Peyer's patch (tissue), 4 donors: ENCODE measurements at regions not wholly inside any gene's neighbourhood (a gene's known extent, or its start where the extent isn't known, plus 50 kb on each side); places are given as distances from the start of the nearest gene placed in this dataset.

Experiments
- CTCF ChIP-seq, 6 experiments: fragments of 450-650 bp in 4 of 6; fragments of 200-600 bp in 2 of 6; sonication (generic) in 1 of 6; IDR thresholded peaks; one replicate each; pipeline ENCODE4 v1.5.1; 2017 to 2019; ENCODE audit warnings: antibody characterized with exemption in 6 of 6, mild to moderate bottlenecking in 3 of 6, moderate library complexity in 1 of 6
- POLR2A ChIP-seq, 2 donors: fragments of 450-650 bp; IDR thresholded peaks; one replicate each; pipeline ENCODE4 v1.5.1; 2017; ENCODE audit warnings: antibody characterized with exemption in 2 of 2, mild to moderate bottlenecking in 2 of 2, moderate library complexity in 2 of 2

GRCh38 chr3:168497183-168497582, 401.5 kb upstream of the GOLIM4 start:
- TF ChIP-seq CTCF (IDR thresholded peaks at IDR 0.05) (no peak), POLR2A (IDR thresholded peaks at IDR 0.05) (no peak)
